ENCODE measurements at regions not wholly inside any gene's neighbourhood (a gene's known extent, or its start where the extent isn't known, plus 50 kb on each side); places are given as distances from the start of the nearest gene placed in this dataset.

GRCh38 chr13:53499576-53500133 is 471.0 kb downstream of the OLFM4 start:
- TF ChIP-seq, protein P1, sequence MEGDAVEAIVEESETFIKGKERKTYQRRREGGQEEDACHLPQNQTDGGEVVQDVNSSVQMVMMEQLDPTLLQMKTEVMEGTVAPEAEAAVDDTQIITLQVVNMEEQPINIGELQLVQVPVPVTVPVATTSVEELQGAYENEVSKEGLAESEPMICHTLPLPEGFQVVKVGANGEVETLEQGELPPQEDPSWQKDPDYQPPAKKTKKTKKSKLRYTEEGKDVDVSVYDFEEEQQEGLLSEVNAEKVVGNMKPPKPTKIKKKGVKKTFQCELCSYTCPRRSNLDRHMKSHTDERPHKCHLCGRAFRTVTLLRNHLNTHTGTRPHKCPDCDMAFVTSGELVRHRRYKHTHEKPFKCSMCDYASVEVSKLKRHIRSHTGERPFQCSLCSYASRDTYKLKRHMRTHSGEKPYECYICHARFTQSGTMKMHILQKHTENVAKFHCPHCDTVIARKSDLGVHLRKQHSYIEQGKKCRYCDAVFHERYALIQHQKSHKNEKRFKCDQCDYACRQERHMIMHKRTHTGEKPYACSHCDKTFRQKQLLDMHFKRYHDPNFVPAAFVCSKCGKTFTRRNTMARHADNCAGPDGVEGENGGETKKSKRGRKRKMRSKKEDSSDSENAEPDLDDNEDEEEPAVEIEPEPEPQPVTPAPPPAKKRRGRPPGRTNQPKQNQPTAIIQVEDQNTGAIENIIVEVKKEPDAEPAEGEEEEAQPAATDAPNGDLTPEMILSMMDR (optimal IDR thresholded peaks at IDR 0.05 in 1 of 3, IDR thresholded peaks at IDR 0.05 in 1 of 3, conservative IDR thresholded peaks at IDR 0.05 in 1 of 3; ENCODE audit: extremely low read depth in 1 of 3, insufficient read depth in 2 of 3, low read length in 3 of 3) = no peak
- TF ChIP-seq EZH2 (IDR thresholded peaks at IDR 0.05; ENCODE audit: low read length) = no peak
